Peyer's patch (tissue), 4 donors: ENCODE measurements at regions not wholly inside any gene's neighbourhood (a gene's known extent, or its start where the extent isn't known, plus 50 kb on each side); places are given as distances from the start of the nearest gene placed in this dataset.

Experiments
- CTCF ChIP-seq, 6 experiments: fragments of 450-650 bp in 4 of 6; fragments of 200-600 bp in 2 of 6; sonication (generic) in 1 of 6; IDR thresholded peaks; one replicate each; pipeline ENCODE4 v1.5.1; 2017 to 2019; ENCODE audit warnings: antibody characterized with exemption in 6 of 6, mild to moderate bottlenecking in 3 of 6, moderate library complexity in 1 of 6
- POLR2A ChIP-seq, 2 donors: fragments of 450-650 bp; IDR thresholded peaks; one replicate each; pipeline ENCODE4 v1.5.1; 2017; ENCODE audit warnings: antibody characterized with exemption in 2 of 2, mild to moderate bottlenecking in 2 of 2, moderate library complexity in 2 of 2

GRCh38 chr12:65529106-65529505 is 250.6 kb downstream of the MSRB3 start:
- TF ChIP-seq CTCF (IDR thresholded peaks at IDR 0.05) (no peak), POLR2A (IDR thresholded peaks at IDR 0.05) (no peak)
